Urothelium cell line (cell line): ENCODE measurements at regions not wholly inside any gene's neighbourhood (a gene's known extent, or its start where the extent isn't known, plus 50 kb on each side); places are given as distances from the start of the nearest gene placed in this dataset.
"Not testable (repeated sequence)": the region's sequence is repeated elsewhere in the genome, so short reads cannot be mapped to it uniquely, and the experiment has no call there.

ENCODE experiments used
- DNase-seq: peaks from one replicate; pipeline ENCODE4 v3.0.0; 2011; ENCODE audit warnings: low spot score, mixed read lengths
- FAIRE-seq: peaks from 2 replicates; lab custom pipeline; 2011; peaks lifted over from hg19 to GRCh38; lab: Jason Lieb, UNC

GRCh38 chr6:130603391-130603790 lies 223.8 kb upstream of the SMLR1 start:
- no peak for FAIRE-seq
- DNase-seq, result no peak

- DNase-seq, result no peak
- FAIRE-seq, result no peak
Measured at GRCh38 chr6:130604841-130605399, 222.3 kb upstream of the SMLR1 start.

GRCh38 chr6:130610303-130610702 lies 216.9 kb upstream of the SMLR1 start:
- FAIRE-seq (no peak), DNase-seq (no peak)

- DNase-seq (no peak), FAIRE-seq (no peak)
Measured at GRCh38 chr6:130611366-130611765, 215.8 kb upstream of the SMLR1 start.

- DNase-seq (no peak), FAIRE-seq (no peak)
Measured at GRCh38 chr6:130613176-130613575, 214.0 kb upstream of the SMLR1 start.

GRCh38 chr6:130615816-130616215 lies 211.4 kb upstream of the SMLR1 start:
- DNase-seq, result no peak
- FAIRE-seq, result no peak

GRCh38 chr6:130617658-130618057 lies 209.5 kb upstream of the SMLR1 start:
- no peak for FAIRE-seq

GRCh38 chr6:130618806-130619205 lies 208.4 kb upstream of the SMLR1 start:
- not testable (repeated sequence) for FAIRE-seq, DNase-seq

More at GRCh38 chr6:130617658-130618057, 209.5 kb upstream of the SMLR1 start:
- DNase-seq, result no peak

- FAIRE-seq, result no peak
- DNase-seq, result no peak
Measured at GRCh38 chr6:130620338-130620781, 206.8 kb upstream of the SMLR1 start.

- DNase-seq, result no peak
- no peak for FAIRE-seq
Measured at GRCh38 chr6:130622142-130622541, 205.1 kb upstream of the SMLR1 start.

GRCh38 chr6:130624046-130624445 lies 203.2 kb upstream of the SMLR1 start:
- DNase-seq, result no peak
- no peak for FAIRE-seq

- peak; percentile 48 for DNase-seq
- no peak for FAIRE-seq
Measured at GRCh38 chr6:130625825-130626527, 201.2 kb upstream of the SMLR1 start.

GRCh38 chr6:130628862-130629261 lies 198.3 kb upstream of the SMLR1 start:
- no peak for FAIRE-seq
- DNase-seq, result no peak

- no peak for FAIRE-seq
- no peak for DNase-seq
Measured at GRCh38 chr6:130629640-130630039, 197.6 kb upstream of the SMLR1 start.

- DNase-seq (no peak), FAIRE-seq (no peak)
Measured at GRCh38 chr6:130632277-130632676, 194.9 kb upstream of the SMLR1 start.

GRCh38 chr6:130632897-130633296 lies 194.3 kb upstream of the SMLR1 start:
- FAIRE-seq (no peak), DNase-seq (no peak)

GRCh38 chr6:130643361-130643760 lies 183.8 kb upstream of the SMLR1 start:
- no peak for DNase-seq

GRCh38 chr6:130644175-130644574 lies 183.0 kb upstream of the SMLR1 start:
- no peak for DNase-seq
- no peak for FAIRE-seq

More at GRCh38 chr6:130643361-130643760, 183.8 kb upstream of the SMLR1 start:
- FAIRE-seq, result no peak

- DNase-seq, FAIRE-seq: not testable (repeated sequence)
Measured at GRCh38 chr6:130644769-130645168, 182.4 kb upstream of the SMLR1 start.

GRCh38 chr6:130647246-130647645 lies 180.0 kb upstream of the SMLR1 start:
- DNase-seq (no peak), FAIRE-seq (no peak)

GRCh38 chr6:130655586-130655985 lies 171.6 kb upstream of the SMLR1 start:
- no peak for FAIRE-seq
- DNase-seq, result no peak

- FAIRE-seq (no peak), DNase-seq (no peak)
Measured at GRCh38 chr6:130661077-130661476, 166.1 kb upstream of the SMLR1 start.
